HG03045 (cell line): ENCODE measurements at regions not wholly inside any gene's neighbourhood (a gene's known extent, or its start where the extent isn't known, plus 50 kb on each side); places are given as distances from the start of the nearest gene placed in this dataset.
"Not testable (repeated sequence)": the region's sequence is repeated elsewhere in the genome, so short reads cannot be mapped to it uniquely, and the experiment has no call there.

ENCODE experiments used
- ATAC-seq: cut with Tn5 transposase; IDR thresholded peaks from one replicate; pipeline ENCODE4 v1.9.1; 2021; ENCODE audit warnings: mild to moderate bottlenecking, moderate library complexity; ENCODE audit not compliant: unreplicated experiment

DNA sequence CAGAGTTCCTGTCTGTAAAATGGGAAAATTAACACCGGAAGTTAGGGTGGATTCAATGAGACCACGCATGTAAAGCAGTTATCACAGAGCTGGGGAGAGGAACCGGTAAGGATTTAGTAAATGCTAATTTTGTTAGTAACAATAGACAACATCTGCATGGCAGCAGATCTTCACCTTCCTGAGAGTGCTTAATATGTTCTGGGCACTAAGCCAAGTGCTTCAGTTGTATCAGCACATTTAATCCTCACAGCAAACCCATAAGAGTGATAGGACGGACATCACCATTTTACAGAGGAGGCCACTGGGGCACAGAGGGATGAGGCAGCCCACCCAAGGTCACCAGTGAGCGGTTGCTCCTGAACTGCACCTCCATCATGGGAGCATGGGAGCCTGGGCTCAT, 189.4 kb downstream of the WNT5A start:
- ATAC-seq, result no peak

DNA sequence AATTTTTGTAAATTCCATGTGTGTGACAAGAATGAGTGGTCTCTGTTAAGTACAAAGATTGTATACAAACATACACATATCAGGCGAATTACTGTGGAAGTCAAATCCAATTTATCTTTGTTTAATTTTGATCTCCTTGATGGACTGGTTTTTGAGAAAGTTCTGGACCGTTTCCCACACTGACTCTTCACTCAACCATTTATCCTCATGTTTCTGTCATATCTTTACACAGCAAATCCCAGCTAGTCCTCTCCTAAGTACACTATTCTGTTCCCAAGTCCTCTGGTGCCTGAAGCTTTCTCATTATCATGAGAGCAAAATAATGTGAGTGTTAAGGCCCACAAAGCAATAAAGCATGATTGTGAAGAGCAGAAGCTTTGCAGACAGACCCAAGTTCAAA, 189.9 kb downstream of the WNT5A start:
- no peak for ATAC-seq

DNA sequence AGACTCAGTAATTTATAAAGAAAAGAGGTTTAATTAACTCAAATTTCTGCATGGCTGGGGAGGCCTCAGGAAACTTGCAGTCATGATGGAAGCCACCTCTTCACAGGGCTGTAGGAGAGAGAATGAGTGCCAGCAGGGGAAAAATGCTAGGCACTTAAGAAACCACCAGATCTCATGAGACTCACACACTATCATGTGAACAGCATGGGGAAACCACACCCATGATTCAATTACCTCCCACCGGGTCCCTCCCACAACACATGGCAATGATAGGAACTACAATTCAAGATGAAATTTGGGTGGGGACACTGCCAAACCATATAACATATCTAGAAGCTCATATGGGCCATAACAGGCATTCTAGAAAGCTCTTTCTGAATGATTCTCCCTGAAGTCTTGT, 190.3 kb downstream of the WNT5A start:
- ATAC-seq, result no peak

DNA sequence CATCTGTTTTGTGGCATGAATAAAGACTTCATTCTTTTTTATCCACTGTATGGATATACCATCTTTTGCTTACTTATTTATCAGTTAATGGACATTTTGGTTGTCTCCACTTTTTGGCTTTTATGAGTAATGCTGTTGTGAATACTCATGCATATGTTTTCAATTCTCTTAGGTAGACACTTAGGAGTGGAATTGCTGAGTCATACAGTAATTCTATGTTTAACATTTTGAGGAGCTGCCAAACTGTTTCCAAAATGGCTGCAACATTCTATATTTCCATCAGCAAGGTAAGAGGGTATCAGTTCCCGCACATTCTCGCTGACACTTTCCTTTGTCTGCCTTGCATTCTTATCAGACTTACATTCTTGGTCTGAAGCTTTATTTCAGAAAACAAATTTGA, 191.1 kb downstream of the WNT5A start:
- no peak for ATAC-seq

DNA sequence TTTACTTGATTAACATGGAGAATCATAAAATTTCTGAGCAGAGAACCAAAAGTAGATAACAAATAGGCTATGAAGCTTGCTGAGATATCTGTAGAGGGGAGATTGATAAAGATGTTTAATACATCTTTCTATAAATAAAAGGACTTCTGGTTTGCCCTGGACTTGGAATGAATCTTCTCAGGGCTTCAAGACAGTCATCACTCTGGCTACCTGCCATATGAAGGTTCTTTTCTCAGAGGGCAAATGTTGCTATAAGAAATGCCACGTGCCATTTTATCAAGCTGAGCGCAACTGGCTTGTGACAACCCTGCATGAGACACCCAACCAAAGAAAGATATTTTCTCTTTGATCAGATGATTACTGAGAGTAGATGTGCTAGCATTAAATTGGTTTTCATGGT, 192.5 kb downstream of the WNT5A start:
- no peak for ATAC-seq

DNA sequence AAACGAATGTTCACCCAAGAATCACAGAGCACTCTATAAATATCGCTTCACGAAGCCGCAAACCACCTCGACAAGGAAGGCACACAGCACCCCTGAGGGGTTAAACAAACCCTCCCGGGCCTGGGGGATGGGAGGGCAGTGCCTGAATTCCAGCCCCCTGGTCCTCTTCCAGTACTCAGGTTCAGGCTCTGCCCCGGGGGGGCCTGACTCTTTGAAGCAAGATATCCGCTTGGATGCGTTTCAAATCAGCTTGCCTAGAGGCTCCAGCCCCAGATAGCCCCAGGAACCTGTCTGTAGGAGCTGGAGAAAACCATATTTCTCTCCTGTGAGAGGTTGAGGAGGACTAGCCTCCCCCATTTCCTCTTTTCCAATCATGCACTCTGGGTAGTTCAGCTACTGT, 194.7 kb downstream of the WNT5A start:
- ATAC-seq, result no peak

DNA sequence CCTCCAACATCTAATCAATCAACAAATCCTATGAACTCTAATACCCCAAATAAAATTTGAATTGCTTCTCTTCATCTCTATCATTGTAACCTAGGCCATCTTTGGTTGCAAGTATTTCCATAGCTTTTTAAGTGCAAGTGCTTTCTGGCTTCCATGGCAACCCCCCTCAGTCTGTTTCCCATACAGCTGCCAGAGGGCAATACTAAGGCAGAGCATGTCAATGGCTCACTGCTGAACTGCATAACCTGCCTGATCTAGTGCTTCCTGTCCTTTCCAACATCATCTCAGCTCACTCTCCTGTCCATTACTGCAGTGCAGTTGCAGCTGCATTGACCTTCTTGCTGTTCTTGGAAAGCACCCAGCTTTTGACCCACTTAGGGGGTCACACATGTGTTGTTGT, 198.4 kb downstream of the WNT5A start:
- ATAC-seq, result no peak

DNA sequence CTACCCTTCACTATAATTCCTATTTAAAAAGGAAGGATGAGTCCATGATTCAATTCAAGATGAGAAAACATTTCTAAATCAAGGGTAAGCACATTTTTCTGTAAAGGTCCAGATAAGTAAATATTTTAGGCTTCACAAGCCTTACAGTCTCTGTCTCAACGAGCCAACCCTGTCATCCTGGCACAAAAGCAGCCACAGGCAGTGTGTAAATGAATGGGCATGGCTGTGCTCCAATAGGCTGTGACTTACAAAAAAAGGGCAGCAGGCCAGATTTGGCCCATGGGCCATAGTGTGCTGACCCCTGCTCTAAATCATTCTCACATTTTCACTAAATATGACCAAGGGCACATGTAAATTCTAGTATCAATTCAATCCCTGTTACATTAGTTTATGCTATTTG, 200.4 kb downstream of the WNT5A start:
- no peak for ATAC-seq

DNA sequence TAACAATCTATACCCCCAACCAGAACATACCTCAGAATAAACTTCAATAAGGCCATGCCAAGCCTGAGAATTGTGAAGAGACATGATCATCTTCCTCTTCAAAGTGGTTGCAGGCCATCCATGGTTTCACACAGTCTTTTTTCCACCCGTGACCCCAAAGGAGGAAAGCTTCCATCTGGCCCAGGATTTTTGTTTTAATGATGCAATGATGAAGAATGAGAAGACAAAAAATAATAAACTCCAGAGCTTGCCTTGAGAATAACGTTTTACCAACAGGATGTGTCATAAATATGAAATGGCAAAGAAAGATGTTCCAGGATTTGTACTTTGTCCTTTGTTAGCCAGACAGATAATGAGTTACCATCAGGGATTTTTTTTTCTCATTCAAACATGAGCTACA, 201.9 kb downstream of the WNT5A start:
- ATAC-seq, result no peak

DNA sequence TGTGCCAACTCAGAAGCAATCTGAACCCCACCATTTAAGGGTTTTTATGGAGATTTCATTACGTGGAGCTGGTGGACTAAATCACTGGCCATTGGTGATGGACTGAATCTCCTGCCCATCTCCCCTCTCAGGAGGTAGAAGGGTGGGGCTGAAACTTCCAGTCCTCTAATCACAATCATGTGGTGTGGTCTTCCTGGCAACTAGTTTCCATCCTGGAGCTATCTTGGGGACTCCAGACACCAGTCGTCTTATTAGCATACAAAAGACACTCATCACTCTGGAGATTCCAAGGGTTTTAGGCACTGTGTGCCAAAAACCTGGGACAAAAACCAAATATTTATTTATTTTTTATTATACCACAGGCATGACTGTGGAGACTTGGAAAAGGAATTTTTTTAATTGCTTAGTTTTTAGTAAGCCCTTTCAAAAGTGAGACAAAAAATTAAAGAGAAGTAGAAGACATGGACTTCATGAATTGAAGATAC, 203.6 kb downstream of the WNT5A start:
- ATAC-seq, result no peak

DNA sequence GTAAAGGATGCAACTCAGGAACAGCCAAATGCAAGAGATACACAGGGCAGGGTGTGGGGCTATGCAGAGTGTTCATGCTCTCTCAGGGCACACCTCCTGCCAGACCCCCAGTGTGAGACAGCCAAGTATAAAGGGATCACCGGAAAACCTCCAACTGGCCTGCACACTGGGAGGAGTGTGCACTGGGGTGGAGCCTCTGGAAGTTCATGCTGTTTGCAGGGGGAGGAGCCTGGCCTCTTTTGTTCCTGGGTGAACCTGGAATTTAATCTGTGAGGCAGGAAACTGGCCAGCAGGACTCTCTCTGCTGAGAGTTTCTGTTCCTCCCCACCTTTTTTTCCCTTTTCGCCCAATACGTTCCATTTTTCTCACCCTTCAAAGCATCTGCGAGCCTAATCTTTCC, 204.1 kb downstream of the WNT5A start:
- ATAC-seq, result no peak

DNA sequence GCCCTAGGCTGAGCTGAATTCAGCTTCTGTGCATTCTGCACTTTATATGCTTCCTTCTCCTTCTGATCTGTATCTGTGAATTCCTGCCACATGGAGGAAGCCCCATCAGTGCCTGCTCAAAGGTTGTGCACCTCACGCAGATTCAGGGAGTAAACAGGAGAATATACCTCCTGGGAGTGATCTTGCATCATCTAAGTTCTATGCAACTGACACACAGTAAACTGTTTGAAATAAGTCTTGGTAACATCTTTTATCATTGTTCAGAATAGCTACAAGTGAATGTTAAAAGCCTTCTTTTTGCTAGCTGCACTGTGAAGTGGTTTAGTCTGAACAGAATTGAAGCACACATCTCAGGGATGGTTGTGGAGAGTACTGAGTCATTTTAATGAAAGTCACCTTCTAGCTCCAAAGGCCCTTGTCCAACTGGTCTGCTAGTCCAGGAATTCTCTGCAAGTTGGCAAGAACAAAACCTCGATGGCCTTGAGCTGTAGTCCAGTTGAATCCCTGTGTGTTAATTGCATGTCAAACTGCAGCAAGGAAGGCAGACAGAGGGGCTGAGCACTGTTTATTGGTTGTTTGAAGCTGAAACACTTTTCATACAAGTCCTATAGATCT, 215.0 kb downstream of the WNT5A start:
- ATAC-seq, result no peak

DNA sequence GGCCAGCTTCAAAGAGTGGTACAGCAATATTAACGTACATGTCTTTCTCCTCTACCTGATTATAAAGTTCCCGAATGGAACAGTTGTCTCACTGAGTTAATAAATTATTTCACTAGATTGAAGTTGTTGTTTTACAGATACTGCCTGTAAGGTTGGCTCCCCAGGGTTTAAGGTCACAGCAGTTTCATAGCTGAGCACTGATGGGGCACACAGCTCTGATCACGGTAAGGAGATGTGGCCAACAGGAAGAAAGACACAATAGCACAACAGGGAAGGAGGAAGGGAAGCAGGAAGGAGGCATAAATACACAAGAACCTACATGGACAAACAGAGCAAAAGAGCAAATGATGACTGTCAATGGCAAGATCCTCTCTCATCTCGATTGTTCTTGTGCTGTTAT, 215.6 kb downstream of the WNT5A start:
- no peak for ATAC-seq

DNA sequence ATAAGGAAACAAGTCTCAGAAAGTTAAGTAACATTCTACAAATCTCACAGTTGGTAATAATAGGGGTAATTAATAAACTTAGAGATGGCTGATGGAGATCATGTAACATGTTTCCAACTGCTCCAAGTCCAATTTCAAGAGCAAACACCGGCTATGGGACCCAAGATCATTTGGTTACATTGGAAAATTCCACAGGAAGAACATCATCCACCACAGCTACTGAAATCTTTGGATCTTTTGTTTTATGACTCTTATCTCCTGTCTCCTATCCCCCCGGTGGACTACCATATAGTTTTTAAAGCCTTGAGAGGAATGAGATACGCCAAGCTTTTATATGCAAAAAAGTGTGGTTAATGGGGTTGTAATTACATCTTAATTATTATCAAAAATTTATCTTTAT, 216.1 kb downstream of the WNT5A start:
- no peak for ATAC-seq

DNA sequence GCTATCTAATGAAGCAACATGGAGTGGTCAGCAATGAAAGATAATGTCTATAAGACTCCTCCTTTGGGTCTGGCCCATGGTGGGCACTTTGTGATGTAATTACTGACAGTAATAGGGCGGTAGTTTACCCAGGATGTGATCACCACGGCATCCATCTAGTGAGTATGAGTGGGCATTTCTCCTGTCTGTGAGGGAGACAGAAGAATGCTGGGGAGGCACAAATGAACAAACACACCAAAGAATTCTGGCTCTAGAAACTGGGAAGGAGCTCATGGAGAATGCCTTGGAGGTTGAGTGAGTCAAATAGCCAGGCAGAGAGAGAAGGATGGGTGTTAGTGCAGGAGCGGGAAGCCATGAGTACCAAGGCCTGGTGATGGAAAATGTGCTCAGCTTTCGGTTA, 217.5 kb downstream of the WNT5A start:
- no peak for ATAC-seq

DNA sequence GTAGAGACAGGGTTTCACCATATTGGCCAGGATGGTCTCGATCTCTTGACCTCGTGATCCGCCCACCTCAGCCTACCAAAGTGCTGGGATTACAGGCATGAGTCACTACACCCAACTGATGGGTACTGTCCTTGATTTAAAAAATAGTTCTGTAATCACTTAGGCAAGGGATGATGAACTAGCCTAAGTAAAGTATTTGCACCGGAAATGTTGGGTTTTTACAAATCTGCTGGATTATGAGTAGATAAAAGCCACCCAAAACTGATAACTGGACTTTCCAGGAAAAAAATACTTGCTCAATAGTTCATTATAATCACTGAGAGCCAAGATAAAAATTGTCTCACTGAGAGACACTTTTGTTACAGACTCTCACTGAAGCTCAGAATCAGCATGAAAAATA, 218.0 kb downstream of the WNT5A start:
- no peak for ATAC-seq

DNA sequence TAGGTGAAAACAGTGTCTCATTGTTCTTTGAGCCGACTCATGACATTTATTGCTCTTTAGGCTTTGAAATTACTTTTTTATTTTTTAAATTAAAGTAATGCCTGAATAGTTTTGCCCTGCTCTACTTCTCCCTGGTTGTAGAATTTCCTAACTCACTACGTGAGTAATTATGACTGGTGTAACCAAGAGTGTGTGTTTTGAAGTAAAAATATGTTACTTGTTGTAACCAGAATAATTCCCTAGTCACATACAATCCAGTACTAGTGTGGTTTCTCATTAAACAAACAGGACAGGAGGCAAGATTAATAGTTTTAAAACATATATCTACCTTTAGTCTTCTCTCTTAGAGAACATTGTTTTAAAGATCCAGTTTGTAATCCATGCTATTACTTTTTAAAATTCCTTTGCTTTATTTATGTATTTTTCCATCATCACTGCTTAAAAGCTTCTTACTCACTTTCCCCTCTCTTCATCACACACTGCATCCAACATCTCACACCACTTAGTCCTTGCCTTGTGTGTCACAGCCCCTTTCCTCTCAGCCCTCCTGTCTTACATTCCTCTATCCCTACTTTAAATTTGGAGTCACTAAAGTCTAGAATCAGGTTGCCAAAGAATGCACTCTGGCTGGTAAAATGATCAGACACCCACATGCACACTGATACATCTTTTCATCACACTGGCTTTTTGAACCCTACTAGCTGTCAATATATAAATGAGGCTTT, 219.7 kb downstream of the WNT5A start:
- ATAC-seq, result no peak

DNA sequence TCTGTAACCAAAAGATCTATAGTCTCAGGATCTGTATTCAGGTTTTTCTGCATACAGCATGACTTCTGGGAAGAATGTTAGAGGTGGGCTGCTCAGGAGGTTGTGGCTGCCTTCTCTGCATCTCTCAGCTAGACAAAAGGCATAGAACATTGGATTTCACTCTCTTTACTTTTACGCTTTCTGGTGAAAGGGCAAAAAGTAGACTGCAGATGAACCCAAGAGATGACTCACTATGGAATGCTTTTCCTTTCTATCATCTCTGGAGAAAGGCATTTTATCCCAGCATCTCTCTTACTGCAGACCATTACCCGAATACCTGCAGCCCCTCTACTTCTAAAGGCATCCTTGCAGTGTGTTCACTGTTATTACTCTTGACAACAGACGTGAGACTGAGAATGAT, 222.2 kb downstream of the WNT5A start:
- no peak for ATAC-seq

DNA sequence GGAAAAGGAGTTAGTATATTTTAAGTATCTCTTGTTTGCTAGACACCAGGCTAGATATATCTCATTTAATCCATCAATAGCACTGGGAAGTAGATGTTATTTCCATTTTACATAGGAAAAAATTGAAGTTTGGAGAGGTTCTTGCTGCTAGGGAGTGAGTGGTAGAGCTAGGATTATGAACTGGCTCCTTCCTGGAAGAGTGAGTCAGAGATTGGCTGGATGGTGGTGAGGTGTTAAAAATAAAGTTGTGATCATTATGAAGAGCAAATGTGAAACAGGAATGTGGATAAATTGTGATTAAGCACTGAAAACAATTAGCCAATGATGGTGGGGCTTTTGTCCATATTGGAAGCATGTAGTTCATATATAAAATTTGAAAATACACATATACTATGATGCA, 234.2 kb downstream of the WNT5A start:
- no peak for ATAC-seq

DNA sequence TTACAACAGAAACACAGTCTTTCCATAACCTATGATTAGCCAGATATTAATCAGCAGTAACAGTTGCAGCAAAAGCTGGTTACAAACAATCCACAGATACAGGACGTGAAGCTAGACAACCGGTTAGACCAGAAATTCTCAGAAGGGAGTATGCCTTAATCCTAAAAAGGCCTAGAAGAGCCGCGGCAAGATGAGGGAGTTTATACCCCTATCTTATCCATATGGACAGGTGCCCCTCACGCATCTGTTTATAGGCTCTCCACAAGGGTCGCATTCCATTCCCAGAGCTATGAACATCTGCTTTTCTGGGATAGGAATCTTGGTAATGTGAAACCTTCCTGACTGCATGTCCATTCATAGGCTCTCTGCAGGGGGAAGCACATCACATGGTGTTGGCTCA, 237.9 kb downstream of the WNT5A start:
- not testable (repeated sequence) for ATAC-seq

DNA sequence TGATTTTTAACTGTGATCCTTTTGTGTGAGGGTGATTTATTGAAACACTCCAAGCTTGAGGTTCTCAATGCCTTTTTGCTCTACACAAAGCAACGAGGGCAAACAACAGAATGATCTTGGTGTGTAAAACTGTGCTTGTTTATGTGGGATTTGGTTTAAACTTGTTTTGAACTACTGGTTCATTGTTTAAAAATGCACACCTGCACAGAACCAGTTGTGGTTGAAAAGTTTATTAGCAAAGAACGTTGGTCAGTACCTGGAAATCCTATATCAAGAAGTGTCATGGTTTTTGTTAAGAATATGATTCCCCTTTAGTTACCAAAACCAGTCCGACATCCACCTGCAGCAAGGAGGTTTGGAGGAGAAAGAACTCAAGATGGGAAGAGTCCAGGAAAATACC, 239.4 kb downstream of the WNT5A start:
- ATAC-seq, result no peak

DNA sequence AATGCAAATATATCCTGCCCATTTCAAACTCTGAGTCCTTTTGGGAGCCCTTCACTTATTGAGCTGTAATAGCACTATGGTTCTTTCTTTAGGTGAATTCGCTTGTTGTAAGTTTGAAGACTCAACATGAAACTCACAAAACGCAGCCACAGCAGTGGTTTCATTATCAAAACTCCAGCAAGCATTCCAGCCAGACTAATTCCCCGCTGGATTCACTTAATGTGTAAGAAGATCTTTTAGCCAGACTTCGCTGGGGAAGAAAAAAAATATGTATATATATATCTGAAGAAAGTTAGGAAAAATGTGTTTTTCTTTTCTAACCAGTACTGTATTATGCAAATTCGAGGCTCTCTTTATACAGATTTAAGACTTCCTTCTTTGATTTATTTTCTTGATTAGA, 241.1 kb downstream of the WNT5A start:
- no peak for ATAC-seq

DNA sequence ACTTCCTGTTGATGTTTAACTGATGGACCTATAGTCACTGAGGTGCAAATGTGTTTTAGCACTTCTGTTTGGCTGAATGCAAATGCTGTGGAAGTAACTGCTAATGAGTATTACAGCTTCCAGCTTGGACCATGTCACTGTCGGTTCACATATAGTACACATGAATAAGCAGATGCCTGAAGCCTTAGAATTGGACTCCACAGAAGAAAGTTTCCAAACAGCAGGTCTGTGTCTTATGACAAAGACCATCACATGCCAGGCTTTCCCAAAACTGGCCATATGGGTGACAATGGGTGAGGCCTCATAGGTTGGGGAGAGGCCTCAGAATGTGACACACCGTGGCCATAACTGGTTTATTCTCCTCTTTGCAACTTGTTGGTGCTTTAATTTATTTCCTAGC, 241.8 kb downstream of the WNT5A start:
- no peak for ATAC-seq
